ENCODE measurements at regions not wholly inside any gene's neighbourhood (a gene's known extent, or its start where the extent isn't known, plus 50 kb on each side); places are given as distances from the start of the nearest gene placed in this dataset.
"Not testable (repeated sequence)": the region's sequence is repeated elsewhere in the genome, so short reads cannot be mapped to it uniquely, and the experiment has no call there.

DNA sequence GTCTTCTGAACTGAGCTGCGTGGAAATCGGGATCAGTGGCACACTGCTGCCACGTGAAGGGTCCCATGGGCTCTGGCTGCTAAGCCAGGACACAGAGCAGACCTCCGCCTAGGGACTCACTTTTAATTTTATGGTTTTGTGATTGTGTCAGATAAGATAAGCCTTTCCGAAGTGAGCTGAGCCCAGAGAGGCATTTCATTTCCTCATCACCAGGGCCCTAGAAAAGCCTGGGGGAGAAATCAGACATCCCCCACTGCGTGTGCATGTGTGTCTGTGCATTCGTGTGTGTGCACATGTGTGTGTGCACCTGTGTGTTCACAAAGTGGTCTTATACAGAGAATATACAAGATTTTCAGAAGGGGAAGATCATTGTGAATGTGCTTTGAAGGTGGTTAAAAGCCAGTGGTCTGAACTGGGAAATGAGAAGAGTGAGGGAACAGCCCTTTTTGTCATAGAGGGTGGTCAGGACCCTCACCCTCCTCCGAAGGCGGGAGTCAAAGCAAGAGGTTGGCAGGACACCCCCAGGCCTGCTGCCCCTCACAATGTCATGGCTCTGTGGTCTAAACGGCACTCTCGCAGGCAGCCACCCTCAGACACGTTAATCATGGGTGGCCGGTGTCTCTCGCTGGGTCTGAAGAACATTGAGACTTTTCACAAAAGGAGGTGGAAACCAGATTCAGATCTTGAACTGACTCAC, 176.1 kb upstream of the PFKP start:
- no peak for DNase-seq (ENCODE audit: low spot score)

DNA sequence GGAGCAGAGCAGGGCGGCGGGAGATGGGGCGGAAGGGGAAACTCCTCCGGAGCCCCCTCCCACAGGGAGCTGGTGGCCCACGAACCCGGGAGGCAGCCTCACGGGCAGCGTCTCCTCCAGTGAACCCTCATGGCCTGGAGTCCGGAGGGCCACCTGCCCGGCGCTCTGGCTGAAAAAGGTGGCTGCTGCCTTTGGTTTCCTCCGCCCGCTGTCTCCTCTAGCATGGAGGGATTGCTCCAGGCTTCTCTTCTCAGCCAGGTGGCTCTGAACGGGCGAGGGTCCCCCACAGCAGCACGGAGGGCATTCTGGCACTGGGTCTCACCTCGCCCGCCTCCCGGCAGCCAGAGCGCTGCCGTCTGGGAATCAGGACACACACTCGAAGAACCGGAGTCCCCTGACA, 177.3 kb upstream of the PFKP start:
- DNase-seq (ENCODE audit: low spot score): no peak

GRCh38 chr10:2888403-2889004, 178.8 kb upstream of the PFKP start:
- DNase-seq (ENCODE audit: low spot score): no peak

DNA sequence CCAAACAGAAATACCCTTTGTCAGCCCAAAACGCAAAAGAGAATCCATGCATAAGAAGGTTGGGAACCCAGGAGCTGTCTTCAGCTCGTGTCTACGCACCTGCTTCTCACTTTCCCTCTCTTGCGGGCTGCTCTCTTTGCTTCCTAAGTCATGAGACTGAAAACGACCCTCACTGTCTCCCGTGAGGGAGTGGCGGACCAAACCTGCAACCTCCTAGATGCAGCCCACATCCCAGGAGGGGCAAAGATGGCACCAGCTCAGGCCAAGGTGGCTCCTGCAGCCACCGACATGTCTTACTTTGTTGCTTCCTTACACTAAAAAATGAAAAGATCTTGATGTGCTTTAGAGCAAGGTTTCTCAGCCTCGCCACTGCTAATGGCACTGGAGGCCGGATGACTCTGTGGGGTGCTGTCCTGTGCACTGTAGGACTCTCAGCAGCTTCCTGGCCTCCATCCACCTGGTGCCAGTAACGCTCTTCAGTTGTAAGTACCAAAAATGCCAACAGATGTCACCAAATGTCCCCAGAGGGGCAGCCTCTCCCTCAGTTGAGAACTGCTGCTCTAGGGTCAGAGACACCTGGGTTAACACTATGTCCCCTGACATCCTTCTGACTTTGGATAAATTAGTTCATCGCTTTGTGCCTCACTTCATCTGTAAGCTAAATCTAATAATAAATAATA, 179.8 kb upstream of the PFKP start:
- no peak for DNase-seq (ENCODE audit: low spot score)

- DNase-seq (ENCODE audit: low spot score): no peak
Observed at GRCh38 chr10:2886662-2887061, 180.7 kb upstream of the PFKP start.

DNA sequence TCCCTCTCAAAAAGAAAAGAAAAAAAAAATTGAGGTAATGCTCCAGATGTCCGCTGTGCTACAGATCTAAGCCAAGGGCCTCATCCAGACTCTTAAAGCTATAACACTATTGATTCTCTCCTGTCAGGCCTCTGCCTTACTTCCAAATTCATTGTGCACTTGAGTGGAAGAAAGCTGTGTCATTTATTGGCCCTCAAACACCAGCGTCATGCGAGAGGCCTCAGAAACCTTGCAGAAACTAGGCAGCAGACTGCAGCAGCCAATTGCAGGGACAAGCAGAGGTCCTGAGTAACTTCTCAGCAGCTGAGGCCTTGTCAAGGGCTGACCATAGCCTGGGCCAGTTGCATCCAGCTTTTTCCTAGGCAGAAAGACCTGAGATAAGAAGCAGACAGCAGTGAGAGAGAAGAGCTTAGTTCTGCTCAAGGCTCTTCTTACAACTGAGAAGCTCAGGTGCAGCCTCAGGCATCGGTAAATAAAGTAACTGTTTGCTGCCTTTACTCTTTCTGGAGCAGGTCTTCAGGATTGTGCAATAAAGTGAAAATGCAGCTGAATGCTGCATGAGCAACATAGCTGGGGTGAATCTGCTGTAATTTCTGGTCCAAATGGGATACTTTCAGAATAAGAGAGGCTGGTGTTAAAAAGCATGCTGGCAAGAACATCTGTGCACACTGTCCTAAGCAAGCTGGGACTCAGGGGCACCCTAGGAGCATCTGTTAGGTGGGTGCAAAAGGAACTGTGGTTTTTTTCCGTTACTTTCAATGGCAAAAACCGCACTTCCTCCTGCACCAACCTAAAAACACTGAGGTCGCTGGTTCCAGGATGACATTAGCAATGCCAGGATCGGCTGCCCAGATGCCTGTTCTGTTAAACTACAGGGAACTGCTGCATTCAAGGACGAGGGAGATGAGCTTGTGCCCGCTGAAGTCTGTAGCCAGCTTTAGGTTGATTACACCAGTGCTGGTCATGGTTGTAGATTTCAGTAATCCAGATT, 181.8 kb upstream of the PFKP start:
- DNase-seq (ENCODE audit: low spot score): no peak

GRCh38 chr10:2883983-2884540, 183.3 kb upstream of the PFKP start:
- not testable (repeated sequence) for DNase-seq (ENCODE audit: low spot score)

GRCh38 chr10:2883238-2883637, 184.1 kb upstream of the PFKP start:
- DNase-seq (ENCODE audit: low spot score): no peak

DNA sequence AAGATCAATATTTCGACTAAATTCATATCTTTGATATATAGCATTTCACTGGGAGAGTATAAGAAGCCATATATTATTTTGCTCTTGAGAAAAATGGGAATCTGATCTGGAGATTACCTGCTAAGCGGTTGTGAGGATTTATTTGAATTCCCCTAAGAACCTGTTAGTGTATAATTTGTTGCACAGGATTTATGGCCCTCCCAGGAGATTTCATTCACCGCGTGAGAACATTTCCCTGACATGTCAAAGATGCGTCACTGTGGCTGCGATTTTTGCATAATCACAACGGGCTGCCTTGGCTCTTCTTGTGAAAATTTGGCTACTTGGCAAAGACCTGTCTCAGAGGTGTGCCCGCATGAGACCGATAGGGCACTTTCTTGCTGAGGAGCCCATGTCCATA, 184.7 kb upstream of the PFKP start:
- no peak for DNase-seq (ENCODE audit: low spot score)

DNA sequence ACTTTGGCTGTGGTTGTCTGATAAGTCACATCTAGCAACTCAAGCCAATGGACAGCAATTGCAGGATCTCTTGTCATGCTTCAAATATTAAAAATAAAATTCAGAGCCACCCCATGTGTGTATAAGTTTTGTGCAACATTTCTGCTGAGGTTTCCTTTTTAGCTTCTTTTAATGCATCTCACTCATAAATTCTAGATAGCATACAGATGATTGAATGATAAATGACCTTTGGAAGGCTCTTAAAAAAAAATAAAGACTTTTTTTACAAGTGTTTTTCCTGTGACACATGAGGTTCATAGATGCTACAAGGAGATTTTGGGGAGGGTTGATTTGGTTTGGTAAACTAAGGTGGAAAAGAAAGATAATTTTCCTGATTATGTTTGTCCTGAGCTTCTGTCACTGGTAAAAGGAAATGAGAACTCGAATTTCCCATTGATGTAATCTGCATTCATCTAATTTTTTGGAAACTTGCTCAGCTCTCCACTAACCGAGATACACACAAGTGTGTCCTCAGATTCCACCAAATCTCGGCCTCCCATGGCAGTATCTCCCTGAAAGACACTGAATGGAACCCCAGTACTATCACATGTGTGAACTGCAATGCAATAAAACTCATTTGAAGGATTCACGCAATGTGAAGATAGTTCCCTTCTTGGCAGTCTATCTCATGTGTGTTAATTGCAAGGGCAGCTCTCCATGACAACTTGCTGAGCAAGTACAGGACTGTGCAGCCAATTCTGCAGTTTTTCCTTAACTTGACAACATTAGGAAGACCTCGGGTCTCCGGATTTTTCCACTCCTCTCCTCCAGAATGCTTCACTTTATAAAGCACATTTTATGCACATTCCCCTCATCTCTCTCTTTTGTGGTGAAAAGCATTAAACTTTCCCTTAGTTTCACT, 185.4 kb upstream of the PFKP start:
- no peak for DNase-seq (ENCODE audit: low spot score)

DNA sequence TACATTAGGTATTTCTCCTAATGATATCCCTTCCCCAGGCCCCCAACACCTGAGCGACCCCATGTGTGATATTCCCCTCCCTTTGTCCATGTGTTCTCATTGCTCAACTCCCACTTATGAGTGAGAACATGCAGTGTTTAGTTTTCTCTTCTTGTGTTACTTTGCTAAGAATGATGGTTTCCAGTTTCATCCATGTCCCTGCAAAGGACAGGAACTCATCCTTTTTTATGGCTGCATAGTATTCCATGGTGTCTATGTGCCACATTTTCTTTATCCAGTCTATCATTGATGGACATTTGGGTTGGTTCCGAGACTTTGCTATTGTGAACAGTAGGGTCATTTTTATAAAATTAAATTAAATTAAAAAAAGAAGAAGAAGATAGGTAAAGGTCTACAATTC, 187.3 kb upstream of the PFKP start:
- not testable (repeated sequence) for DNase-seq (ENCODE audit: low spot score)

DNA sequence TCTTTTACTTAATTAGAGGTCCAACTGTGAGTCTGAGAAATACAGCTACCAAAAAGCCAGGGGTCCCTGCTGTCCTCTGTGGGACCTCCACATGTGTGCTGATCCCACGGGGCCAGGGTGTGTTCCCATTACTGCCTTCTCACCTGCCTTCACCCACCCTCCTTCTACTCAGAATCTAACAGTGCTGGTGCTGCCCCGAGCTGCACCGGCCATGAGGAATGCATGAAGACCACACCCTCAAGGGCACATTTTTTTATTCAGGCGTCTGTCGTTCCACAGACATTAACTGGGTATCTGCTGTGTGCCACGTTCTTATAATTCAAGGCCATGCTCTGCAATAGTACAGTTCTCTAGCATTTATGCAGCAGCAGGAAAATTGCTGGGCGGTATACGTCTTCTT, 188.5 kb upstream of the PFKP start:
- no peak for DNase-seq (ENCODE audit: low spot score)

- no peak for DNase-seq (ENCODE audit: low spot score)
Observed at GRCh38 chr10:2876032-2876431, 191.3 kb upstream of the PFKP start.

DNA sequence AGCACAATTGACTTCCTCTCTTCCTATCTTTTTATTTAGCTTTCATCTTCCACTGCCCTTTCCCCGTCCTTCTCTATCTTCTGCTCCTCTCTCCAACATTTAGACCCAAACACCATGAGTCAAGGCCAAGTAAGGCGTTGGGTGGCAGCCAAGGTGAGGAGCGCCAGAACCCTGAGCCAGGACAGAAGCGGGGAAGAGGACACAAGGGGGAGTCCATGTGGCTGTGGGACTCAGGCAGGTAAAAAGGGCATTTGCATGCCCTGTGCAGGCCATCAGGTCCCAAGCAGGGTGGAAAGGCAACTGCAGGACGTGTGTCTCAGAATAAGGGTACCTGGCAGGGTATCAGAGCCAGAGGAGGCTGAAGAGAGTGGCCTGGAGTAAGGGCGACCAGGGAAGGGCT, 192.4 kb upstream of the PFKP start:
- DNase-seq (ENCODE audit: low spot score): no peak

DNA sequence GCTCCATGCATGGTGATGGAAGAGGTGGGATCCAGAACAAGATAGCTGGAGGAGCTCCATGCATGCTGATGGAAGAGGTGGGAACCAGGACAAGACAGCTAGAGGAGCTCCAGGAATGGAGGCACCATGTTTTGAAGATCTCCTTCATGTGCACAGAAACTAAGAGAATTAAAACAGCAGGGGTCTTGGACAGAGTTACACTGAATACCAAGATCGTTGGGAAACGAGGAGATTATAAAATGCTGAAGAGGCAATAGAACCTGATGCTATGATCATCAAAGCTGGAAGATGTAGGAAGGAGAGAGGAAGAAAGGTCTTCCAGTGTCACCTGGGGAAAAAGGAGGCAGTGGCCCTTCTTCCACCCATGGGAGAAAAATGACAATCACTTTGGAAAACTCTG, 193.6 kb upstream of the PFKP start:
- no peak for DNase-seq (ENCODE audit: low spot score)

- no peak for DNase-seq (ENCODE audit: low spot score)
Observed at GRCh38 chr10:2871673-2872219, 195.6 kb upstream of the PFKP start.

DNA sequence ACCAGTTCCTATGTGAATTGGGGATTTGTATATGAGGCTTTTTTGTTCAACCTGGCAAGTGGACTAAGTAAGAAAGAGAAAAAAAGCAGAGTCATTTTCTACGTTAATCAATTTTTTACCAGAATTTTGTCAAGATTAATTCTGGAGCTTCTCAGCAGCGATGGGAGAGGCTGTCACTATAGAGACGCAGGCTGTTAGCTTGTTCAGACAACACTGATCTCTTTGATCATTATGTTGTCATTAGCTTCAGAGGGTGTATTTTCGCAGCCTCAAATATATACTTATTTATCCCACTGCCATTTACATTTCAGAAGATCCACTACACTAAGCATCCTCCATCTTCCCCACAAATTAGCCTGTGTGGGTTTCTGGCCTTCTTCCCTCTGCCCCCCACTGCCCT, 196.7 kb upstream of the PFKP start:
- DNase-seq (ENCODE audit: low spot score): no peak

DNA sequence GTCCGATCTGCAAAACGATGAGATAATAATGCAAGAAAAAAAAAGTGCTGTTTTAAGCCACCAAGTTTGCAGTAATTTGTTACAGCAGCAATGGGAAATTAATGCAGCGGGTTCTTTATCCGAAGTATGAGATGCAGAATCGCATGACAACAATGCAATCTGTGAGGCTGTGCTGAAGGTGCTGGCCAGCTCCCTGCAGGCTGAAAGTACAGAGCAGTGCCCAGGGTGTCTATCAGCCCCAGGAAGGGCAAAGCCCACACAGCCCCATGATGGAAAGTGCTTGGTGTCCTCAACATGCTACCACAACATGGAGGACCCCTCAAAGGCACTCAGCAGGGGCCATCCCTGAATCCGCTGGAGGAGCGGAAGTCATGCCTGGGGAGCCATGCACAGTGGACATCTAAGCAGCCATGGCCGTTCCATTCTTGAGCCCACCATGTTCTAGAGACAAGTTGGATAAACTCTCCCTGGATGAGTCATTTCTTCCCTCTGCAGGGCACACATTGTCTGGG, 199.5 kb upstream of the PFKP start:
- no peak for DNase-seq (ENCODE audit: low spot score)

DNA sequence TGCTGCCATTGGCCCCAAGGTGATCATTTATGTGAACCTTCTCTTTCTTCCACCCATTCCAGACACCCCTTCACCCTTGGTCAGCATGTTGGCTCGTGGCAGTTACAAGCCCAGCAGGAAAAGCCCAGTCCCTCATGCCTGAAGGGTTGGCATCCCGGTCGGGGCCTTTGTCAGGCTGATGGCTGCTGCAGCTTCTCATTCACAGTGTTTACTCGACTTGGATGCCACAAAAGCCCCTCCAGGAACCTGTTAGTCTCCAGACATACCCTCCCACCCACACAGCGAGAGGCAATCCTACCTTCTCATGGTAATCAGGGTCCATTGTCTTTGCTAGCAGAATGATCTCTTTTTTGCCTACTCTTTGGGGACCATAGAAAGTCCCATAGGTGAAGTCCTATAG, 200.8 kb upstream of the PFKP start:
- no peak for DNase-seq (ENCODE audit: low spot score)

GRCh38 chr10:2861632-2862210, 205.6 kb upstream of the PFKP start:
- no peak for DNase-seq (ENCODE audit: low spot score)
